OCI-LY1 (cell line): ENCODE measurements at regions not wholly inside any gene's neighbourhood (a gene's known extent, or its start where the extent isn't known, plus 50 kb on each side); places are given as distances from the start of the nearest gene placed in this dataset.

Experiments used
- H2AFZ ChIP-seq: fragments of 200-600 bp; sonication (generic), shearing (Covaris generic); 2 replicates; pipeline ENCODE4 v1.6.0; 2014; ENCODE audit warnings: antibody characterized with exemption, mild to moderate bottlenecking, low read length
- H3F3A ChIP-seq: fragments of 200-600 bp; sonication (generic), shearing (Covaris generic); 2 replicates; pipeline ENCODE4 v1.6.0; 2014; ENCODE audit warnings: mild to moderate bottlenecking, antibody characterized with exemption, low read length, moderate library complexity; ENCODE audit not compliant: insufficient read depth
- H3K27ac ChIP-seq: fragments of 200-600 bp; sonication (generic); 2 replicates; pipeline ENCODE4 v1.5.1; 2014; ENCODE audit warnings: low read length, mixed run types, mild to moderate bottlenecking, low read depth; ENCODE audit not compliant: poor library complexity, severe bottlenecking
- H3K27me3 ChIP-seq: fragments of 200-600 bp; sonication (generic); 2 replicates; pipeline ENCODE4 v1.6.0; 2014; ENCODE audit warnings: antibody characterized with exemption, mild to moderate bottlenecking, low read length, moderate library complexity; ENCODE audit not compliant: insufficient read depth
- H3K36me3 ChIP-seq: fragments of 200-600 bp; sonication (generic); 2 replicates; pipeline ENCODE4 v1.6.1; 2014; ENCODE audit warnings: mild to moderate bottlenecking, antibody characterized with exemption, low read length, moderate library complexity, mixed read lengths; ENCODE audit not compliant: insufficient read depth
- H3K4me1 ChIP-seq: fragments of 200-600 bp; sonication (generic); 2 replicates; pipeline ENCODE4 v1.5.1; 2014; ENCODE audit warnings: mild to moderate bottlenecking, low read length, moderate library complexity; ENCODE audit not compliant: insufficient read depth, severe bottlenecking
- H3K4me2 ChIP-seq: fragments of 200-600 bp; sonication (generic), shearing (Covaris generic); 2 replicates; pipeline ENCODE4 v1.6.1; 2014; ENCODE audit warnings: low read length
- H3K4me3 ChIP-seq: fragments of 200-600 bp; sonication (generic); 2 replicates; pipeline ENCODE4 v1.5.1; 2014; ENCODE audit warnings: low read length, low read depth, mild to moderate bottlenecking, mixed read lengths; ENCODE audit not compliant: poor library complexity, severe bottlenecking
- H3K79me2 ChIP-seq: fragments of 200-600 bp; shearing (Covaris generic); 2 replicates; pipeline ENCODE4 v1.6.1; 2016; ENCODE audit warnings: mixed run types, low read length, mixed read lengths; ENCODE audit not compliant: insufficient read depth
- H3K9ac ChIP-seq: fragments of 200-600 bp; sonication (generic), shearing (Covaris generic); 2 replicates; pipeline ENCODE4 v1.6.1; 2014; ENCODE audit warnings: mild to moderate bottlenecking, low read length, mixed read lengths
- H3K9me2 ChIP-seq: fragments of 200-600 bp; sonication (generic), shearing (Covaris generic); 2 replicates; pipeline ENCODE4 v1.6.1; 2014; ENCODE audit warnings: low read depth, mild to moderate bottlenecking, low read length, mixed read lengths
- H3K9me3 ChIP-seq: fragments of 200-600 bp; shearing (Covaris generic); 2 replicates; pipeline ENCODE4 v1.6.1; 2014; ENCODE audit warnings: low read length, mixed read lengths
- H4K20me1 ChIP-seq: fragments of 200-600 bp; sonication (generic), shearing (Covaris generic); 2 replicates; pipeline ENCODE4 v1.6.0; 2016; ENCODE audit warnings: mild to moderate bottlenecking, low read length; ENCODE audit not compliant: insufficient read depth
- CTCF ChIP-seq: fragments of 200-600 bp; sonication (generic), shearing (Covaris generic); IDR thresholded peaks from 2 replicates; pipeline ENCODE4 v1.5.1; 2017; ENCODE audit warnings: mild to moderate bottlenecking, antibody characterized with exemption, low read length, moderate library complexity, mixed read lengths
- EZH2 ChIP-seq: fragments of 200-600 bp; sonication (generic), shearing (Covaris generic); IDR thresholded peaks from 2 replicates; pipeline ENCODE4 v1.8.0; 2017; ENCODE audit warnings: borderline replicate concordance, mixed run types, mild to moderate bottlenecking, antibody characterized with exemption, low read length, moderate library complexity, mixed read lengths

GRCh38 chr4:149910604-149911350, 95.1 kb upstream of the IQCM start:
- Histone ChIP-seq H2AFZ (no peak overlapping the region), H3K27ac (no peak overlapping the region), H3K9me3 (no peaks in the 10 kb centered on the region), H3K4me2 (no peak overlapping the region), H3K4me1 (no peaks in the 10 kb centered on the region), H3F3A (no peaks in the 10 kb centered on the region), H4K20me1 (no peaks in the 10 kb centered on the region), H3K4me3 (no peak overlapping the region), H3K9ac (no peak overlapping the region), H3K79me2 (no peaks in the 10 kb centered on the region), H3K36me3 (no peaks in the 10 kb centered on the region), H3K9me2 (no peaks in the 10 kb centered on the region), H3K27me3 (no peaks in the 10 kb centered on the region)
- no peak for TF ChIP-seq EZH2
- no peak for TF ChIP-seq CTCF

- Histone ChIP-seq H4K20me1 (no peaks in the 10 kb centered on the region), H3K9me2 (no peaks in the 10 kb centered on the region), H3K79me2 (no peaks in the 10 kb centered on the region), H3K4me3 (no peak overlapping the region), H3K36me3 (no peaks in the 10 kb centered on the region), H3K9me3 (no peaks in the 10 kb centered on the region), H3K4me2 (no peak overlapping the region), H3K9ac (no peak overlapping the region), H3K27ac (no peak overlapping the region), H3K4me1 (no peaks in the 10 kb centered on the region), H2AFZ (no peak overlapping the region), H3F3A (no peaks in the 10 kb centered on the region), H3K27me3 (no peaks in the 10 kb centered on the region)
- TF ChIP-seq CTCF = no peak
- TF ChIP-seq EZH2 = no peak
Measured at GRCh38 chr4:149911354-149911753, 95.7 kb upstream of the IQCM start.

GRCh38 chr4:149912000-149912399, 96.4 kb upstream of the IQCM start:
- Histone ChIP-seq H3K4me2 (no peak overlapping the region), H3K27ac (no peak overlapping the region), H3K4me3 (no peak overlapping the region), H3K27me3 (no peaks in the 10 kb centered on the region), H3K9me3 (no peaks in the 10 kb centered on the region), H3K9ac (no peak overlapping the region), H3K9me2 (no peaks in the 10 kb centered on the region), H3K36me3 (no peaks in the 10 kb centered on the region), H3K79me2 (no peaks in the 10 kb centered on the region), H4K20me1 (no peaks in the 10 kb centered on the region), H2AFZ (no peak overlapping the region), H3F3A (no peaks in the 10 kb centered on the region), H3K4me1 (no peaks in the 10 kb centered on the region)
- TF ChIP-seq CTCF = no peak
- TF ChIP-seq EZH2 = no peak
